NT2/D1 (cell line): ENCODE measurements at regions not wholly inside any gene's neighbourhood (a gene's known extent, or its start where the extent isn't known, plus 50 kb on each side); places are given as distances from the start of the nearest gene placed in this dataset.

ENCODE experiments used
- DNase-seq: peaks from one replicate; pipeline ENCODE4 v3.0.0-alpha.2; 2011; ENCODE audit warnings: low read depth, low spot score
- H3K27me3 ChIP-seq: 2 replicates; pipeline ENCODE4 v1.6.0; 2011; ENCODE audit warnings: mild to moderate bottlenecking; ENCODE audit not compliant: insufficient read length, insufficient read depth
- H3K36me3 ChIP-seq: 2 replicates; pipeline ENCODE4 v1.6.1; 2011; ENCODE audit warnings: mild to moderate bottlenecking, low read length, mixed read lengths; ENCODE audit not compliant: insufficient read depth, insufficient read length
- H3K4me1 ChIP-seq: 2 replicates; pipeline ENCODE4 v1.5.1; 2011; ENCODE audit not compliant: insufficient read depth, insufficient read length
- H3K4me3 ChIP-seq: 2 replicates; pipeline ENCODE4 v1.5.1; 2011; ENCODE audit warnings: low read depth; ENCODE audit not compliant: insufficient read length
- H3K9ac ChIP-seq: 2 replicates; pipeline ENCODE4 v1.6.0; 2011; ENCODE audit warnings: low read depth; ENCODE audit not compliant: insufficient read length
- H3K9me3 ChIP-seq: 2 replicates; pipeline ENCODE4 v1.5.1; 2011; ENCODE audit warnings: mild to moderate bottlenecking, low read length; ENCODE audit not compliant: insufficient read depth
- SUZ12 ChIP-seq: IDR thresholded peaks from 2 replicates; pipeline ENCODE4 v1.6.1; 2011; ENCODE audit not compliant: insufficient read length, insufficient read depth; ENCODE audit errors: extremely low read depth
- YY1 ChIP-seq: IDR thresholded peaks from 2 replicates; pipeline ENCODE4 v1.6.1; 2011; ENCODE audit not compliant: insufficient read length, insufficient read depth
- ZNF274 ChIP-seq: IDR thresholded peaks from 2 replicates; pipeline ENCODE4 v1.6.1; 2011; ENCODE audit warnings: mild to moderate bottlenecking, low read depth, low read length

DNA sequence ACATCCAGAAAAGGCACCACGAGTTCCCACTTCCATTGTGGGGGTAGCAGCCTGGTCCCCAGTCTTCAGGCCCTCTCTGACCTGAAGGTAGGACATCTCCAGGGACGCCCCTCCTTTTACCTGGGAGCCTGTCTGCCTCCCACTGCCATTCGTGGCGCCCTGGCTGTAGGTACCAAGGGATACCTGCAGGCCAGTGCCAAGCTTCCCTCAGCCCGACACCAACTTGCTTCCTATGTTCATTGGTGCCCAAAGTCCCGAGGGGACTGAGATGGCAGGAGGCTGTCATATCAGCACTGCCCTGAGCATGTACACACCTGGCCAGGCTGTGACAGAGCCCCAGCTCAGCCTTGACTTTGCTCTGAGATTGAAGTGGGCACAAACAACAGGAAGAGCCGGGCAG is 137.3 kb upstream of the CNTN3 start:
- H3K9me3 ChIP-seq: no peaks in the 10 kb centered on the region
- H3K27me3 ChIP-seq: no peaks in the 10 kb centered on the region
- H3K9ac ChIP-seq: no peak overlapping the region
- no peaks in the 10 kb centered on the region for H3K4me1 ChIP-seq
- no peak overlapping the region for H3K4me3 ChIP-seq
- no peak for DNase-seq
- no peak for TF ChIP-seq SUZ12
- TF ChIP-seq ZNF274: no peak
- no peak for TF ChIP-seq YY1
- no peaks in the 10 kb centered on the region for H3K36me3 ChIP-seq

DNA sequence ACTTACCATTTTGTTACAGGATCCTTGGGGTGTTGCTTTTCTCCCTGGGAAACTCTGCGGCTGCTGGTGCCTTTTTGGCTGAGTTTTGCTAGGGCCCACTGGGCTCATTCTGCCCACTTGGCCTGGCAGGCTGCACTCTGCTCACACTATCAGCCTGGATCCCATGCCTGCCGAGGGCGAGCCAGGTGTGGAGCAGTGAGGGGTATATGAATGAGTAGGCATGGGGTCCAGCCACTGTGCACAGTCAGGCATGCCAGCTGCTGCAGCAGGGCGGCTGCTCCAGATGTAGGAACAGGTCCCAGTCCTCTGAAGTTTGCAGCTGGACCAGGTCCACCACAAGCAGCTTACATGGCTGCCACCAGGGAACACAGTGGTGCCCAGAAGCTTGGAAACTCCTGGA is 136.4 kb upstream of the CNTN3 start:
- no peak overlapping the region for H3K4me3 ChIP-seq
- H3K9me3 ChIP-seq: no peaks in the 10 kb centered on the region
- no peaks in the 10 kb centered on the region for H3K4me1 ChIP-seq
- no peak overlapping the region for H3K9ac ChIP-seq
- TF ChIP-seq SUZ12 (no peak), ZNF274 (no peak), YY1 (no peak)
- no peaks in the 10 kb centered on the region for H3K27me3 ChIP-seq
- no peaks in the 10 kb centered on the region for H3K36me3 ChIP-seq
- DNase-seq: no peak

DNA sequence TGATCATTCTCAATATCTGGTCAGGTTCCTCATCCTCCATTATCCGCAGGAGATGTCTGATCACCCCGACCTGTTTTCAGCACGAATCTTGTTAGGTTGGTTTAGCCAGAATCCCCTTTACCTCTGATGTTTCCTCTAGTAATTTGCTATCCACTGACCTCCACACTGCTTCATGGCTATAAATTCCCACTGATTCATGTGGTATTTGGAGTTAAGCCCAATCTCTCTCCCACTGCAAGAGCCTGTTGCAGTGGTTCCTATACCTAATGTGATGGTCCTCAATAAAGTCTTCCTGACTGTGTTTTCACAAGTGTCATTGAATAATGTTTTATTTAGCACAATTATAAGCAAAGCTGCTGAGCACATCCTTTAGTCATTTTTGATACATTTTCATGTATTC is 124.8 kb upstream of the CNTN3 start:
- TF ChIP-seq YY1 (no peak), ZNF274 (no peak), SUZ12 (no peak)
- no peak overlapping the region for H3K9ac ChIP-seq
- H3K9me3 ChIP-seq: no peaks in the 10 kb centered on the region
- no peak for DNase-seq
- no peaks in the 10 kb centered on the region for H3K36me3 ChIP-seq
- H3K27me3 ChIP-seq: no peaks in the 10 kb centered on the region
- H3K4me1 ChIP-seq: no peaks in the 10 kb centered on the region
- H3K4me3 ChIP-seq: no peak overlapping the region

DNA sequence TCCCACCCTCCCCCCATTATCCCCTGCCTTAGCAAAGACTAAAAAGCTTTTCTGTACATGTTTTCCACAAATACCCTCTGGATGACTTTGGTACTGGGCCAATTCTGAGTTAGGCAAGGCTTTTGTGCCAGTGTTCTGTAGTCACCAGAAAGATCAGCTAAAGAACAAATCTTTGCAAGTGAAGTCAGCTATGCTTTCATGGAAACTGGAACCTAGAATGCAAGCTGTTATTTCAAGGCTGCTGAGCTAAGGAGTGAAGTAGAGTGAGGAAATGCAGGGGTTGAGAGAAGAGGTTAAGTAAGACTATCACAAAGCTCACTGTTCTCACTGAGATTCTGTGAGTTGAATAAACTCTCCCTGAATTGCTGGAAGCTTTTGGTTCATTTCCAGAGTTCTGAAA is 107.8 kb upstream of the CNTN3 start:
- Histone ChIP-seq H3K4me3 (no peak overlapping the region), H3K4me1 (no peaks in the 10 kb centered on the region), H3K27me3 (no peaks in the 10 kb centered on the region), H3K9ac (no peak overlapping the region), H3K36me3 (no peaks in the 10 kb centered on the region), H3K9me3 (no peaks in the 10 kb centered on the region)
- no peak for DNase-seq
- no peak for TF ChIP-seq SUZ12
- no peak for TF ChIP-seq YY1
- TF ChIP-seq ZNF274: no peak

DNA sequence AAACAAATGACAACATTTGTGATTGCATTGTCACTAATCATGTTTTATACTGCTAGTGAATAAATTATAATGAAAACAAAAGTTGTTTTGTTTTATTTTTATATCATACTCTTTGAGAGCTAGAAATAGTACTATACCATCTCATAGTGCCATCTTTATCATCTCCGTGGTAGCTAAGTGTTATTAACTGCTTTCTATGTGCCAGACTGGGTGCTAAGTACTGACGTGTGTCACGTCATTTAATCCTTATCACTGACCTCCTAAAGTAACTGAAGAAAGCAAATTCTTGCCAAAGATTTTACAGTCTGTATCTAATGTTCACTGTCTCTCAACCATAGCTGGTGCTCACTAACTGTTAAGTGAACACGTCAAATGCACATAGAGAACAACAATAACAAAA is 99.5 kb upstream of the CNTN3 start:
- TF ChIP-seq YY1 (no peak), ZNF274 (no peak), SUZ12 (no peak)
- Histone ChIP-seq H3K9ac (no peak overlapping the region), H3K4me1 (no peaks in the 10 kb centered on the region), H3K9me3 (no peaks in the 10 kb centered on the region; the same call in 1 of the 2 replicates), H3K27me3 (no peaks in the 10 kb centered on the region), H3K4me3 (no peak overlapping the region), H3K36me3 (no peaks in the 10 kb centered on the region)
- no peak for DNase-seq

DNA sequence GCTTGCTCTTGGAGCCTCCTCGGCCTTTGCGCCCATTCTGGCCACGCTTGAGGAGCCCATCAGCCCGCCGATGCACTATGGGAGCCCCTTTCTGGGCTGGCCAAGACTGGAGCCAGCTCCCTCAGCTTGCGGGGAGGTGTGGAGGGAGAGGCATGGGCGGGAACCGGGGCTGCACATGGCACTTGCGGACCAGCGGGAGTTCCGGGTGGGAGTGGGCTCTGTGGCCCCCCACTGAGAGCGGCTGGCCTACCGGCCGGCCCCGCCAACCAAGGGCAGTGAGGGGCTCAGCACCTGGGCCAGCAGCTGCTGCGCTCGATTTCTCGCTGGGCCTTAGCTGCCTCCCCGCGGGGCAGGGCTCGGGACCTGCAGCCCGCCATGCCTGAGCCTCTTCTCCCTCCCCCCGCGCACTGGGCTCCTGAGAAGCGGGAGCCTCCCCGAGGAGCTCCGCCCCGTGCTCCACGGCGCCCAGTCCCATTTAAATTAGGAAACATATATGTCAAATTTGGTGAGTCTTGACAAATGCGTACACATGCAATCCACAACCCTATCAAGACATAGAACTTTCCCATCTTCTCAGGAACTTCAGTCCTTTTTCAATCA is 97.6 kb upstream of the CNTN3 start:
- H3K9ac ChIP-seq: no peak overlapping the region
- DNase-seq: no peak
- no peaks in the 10 kb centered on the region for H3K36me3 ChIP-seq
- no peaks in the 10 kb centered on the region for H3K27me3 ChIP-seq
- H3K4me1 ChIP-seq: no peaks in the 10 kb centered on the region
- no peak for TF ChIP-seq ZNF274
- no peak for TF ChIP-seq SUZ12
- no peak for TF ChIP-seq YY1
- H3K9me3 ChIP-seq: no peaks in the 10 kb centered on the region; the same call in 1 of the 2 replicates
- no peak overlapping the region for H3K4me3 ChIP-seq

DNA sequence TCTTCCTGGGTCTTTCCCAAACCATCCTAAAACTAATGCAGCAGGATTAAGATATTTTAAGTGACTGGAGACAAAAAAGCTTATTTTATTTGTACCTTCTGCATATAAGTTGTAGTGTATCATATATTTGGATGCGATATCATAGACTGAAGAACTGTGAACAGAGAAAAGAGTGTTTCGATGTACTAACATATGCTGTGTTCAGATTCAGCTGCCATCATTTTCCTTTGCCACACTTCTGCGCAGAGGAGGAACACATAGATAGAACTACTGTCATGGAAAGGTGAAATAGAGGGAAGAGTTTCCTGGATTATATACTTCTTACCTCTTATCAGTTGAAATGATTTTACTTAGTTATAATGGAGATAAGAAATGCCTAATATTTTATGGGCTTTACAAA is 95.5 kb upstream of the CNTN3 start:
- Histone ChIP-seq H3K27me3 (no peaks in the 10 kb centered on the region), H3K9me3 (no peaks in the 10 kb centered on the region; the same call in 1 of the 2 replicates), H3K36me3 (no peaks in the 10 kb centered on the region), H3K9ac (no peak overlapping the region), H3K4me3 (no peak overlapping the region), H3K4me1 (no peaks in the 10 kb centered on the region)
- no peak for TF ChIP-seq YY1
- TF ChIP-seq ZNF274: no peak
- TF ChIP-seq SUZ12: no peak
- no peak for DNase-seq
